Lower leg skin (tissue), 4 donors: ENCODE measurements at regions not wholly inside any gene's neighbourhood (a gene's known extent, or its start where the extent isn't known, plus 50 kb on each side); places are given as distances from the start of the nearest gene placed in this dataset.
"Not testable (repeated sequence)": the region's sequence is repeated elsewhere in the genome, so short reads cannot be mapped to it uniquely, and the experiment has no call there.

ENCODE experiments used
- DNase-seq, 2 donors: peaks; one replicate each; pipeline ENCODE4 v3.0.0-alpha.2; 2019; ENCODE audit warnings: low spot score in 2 of 2
- H3K4me3 ChIP-seq: fragments of 200-600 bp; sonication (generic); 2 replicates; pipeline ENCODE4 v1.5.1; 2017; ENCODE audit warnings: mild to moderate bottlenecking, low read depth; ENCODE audit not compliant: poor library complexity, severe bottlenecking
- POLR2A ChIP-seq, 2 donors: fragments of 450-650 bp; IDR thresholded peaks; one replicate each; pipeline ENCODE4 v1.6.1; 2016 to 2017; ENCODE audit warnings: antibody characterized with exemption in 2 of 2, mild to moderate bottlenecking in 1 of 2, moderate library complexity in 1 of 2
- WGBS, 2 donors: methylation state at CpG; one replicate each; pipeline ENCODE4 v1.1.5; 2018; 5-methylcytosine and 5-hydroxymethylcytosine counted together
- intact Hi-C: fragments of 100-400 bp; cut with DNase I; formaldehyde crosslinking; loops from one replicate; pipeline ENCODE4 v1.15.0; 2023; ENCODE audit warnings: low total_unique reads
- TF ChIP-seq, protein P1 (sequence below), 3 donors: fragments of 450-650 bp; IDR thresholded peaks; one replicate each; pipeline ENCODE4 v1.5.1; 2016; ENCODE audit warnings: antibody characterized with exemption in 3 of 3, mild to moderate bottlenecking in 3 of 3, moderate library complexity in 2 of 3

DNA sequence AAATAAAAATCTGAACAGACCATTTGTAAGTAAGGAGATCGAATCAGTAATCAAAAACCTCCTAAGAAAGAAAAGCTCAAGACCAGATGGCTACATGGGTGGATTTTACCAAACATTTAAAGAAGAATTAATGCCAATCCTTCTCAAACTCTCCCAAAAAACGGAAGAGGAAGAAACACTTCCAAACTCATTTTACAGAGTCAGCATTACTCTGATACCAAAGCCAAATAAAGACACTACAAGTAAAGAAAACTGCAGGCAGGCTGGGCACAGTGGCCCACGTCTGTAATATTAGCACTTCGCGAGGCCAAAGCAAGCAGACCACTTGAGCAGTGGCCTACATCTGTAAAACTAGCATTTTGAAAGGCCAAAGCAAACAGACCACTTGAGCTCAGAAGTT, 159.8 kb downstream of the DPY19L2 start:
- 80 to 83% methylated on average over 5 of the region's 5 CpGs for WGBS, 2 donors
- intact Hi-C loops, result no loop called here
- TF ChIP-seq POLR2A (IDR thresholded peaks at IDR 0.05), result no peak
- TF ChIP-seq, protein P1, sequence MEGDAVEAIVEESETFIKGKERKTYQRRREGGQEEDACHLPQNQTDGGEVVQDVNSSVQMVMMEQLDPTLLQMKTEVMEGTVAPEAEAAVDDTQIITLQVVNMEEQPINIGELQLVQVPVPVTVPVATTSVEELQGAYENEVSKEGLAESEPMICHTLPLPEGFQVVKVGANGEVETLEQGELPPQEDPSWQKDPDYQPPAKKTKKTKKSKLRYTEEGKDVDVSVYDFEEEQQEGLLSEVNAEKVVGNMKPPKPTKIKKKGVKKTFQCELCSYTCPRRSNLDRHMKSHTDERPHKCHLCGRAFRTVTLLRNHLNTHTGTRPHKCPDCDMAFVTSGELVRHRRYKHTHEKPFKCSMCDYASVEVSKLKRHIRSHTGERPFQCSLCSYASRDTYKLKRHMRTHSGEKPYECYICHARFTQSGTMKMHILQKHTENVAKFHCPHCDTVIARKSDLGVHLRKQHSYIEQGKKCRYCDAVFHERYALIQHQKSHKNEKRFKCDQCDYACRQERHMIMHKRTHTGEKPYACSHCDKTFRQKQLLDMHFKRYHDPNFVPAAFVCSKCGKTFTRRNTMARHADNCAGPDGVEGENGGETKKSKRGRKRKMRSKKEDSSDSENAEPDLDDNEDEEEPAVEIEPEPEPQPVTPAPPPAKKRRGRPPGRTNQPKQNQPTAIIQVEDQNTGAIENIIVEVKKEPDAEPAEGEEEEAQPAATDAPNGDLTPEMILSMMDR (IDR thresholded peaks at IDR 0.05), result no peak
- H3K4me3 ChIP-seq, result no peak overlapping the region
- DNase-seq, result no peak

DNA sequence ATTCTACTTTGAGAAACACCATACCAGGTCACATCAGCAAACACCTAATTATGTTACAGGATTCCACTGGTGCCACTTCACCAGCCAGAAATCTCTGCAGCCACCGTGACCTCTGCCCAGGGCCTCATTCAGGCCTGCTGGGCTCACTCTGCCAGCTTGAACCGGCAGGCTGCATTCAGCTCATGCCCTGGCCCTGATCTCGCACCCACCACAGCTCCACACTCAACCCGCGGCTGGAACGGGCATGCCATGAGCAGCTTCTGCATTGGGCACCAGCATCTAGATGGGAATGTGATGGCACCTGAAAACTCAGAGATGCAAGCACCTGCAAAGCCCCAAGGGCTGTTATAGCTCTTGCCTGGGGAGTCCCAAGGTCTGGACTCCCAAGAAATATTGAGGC, 168.7 kb downstream of the DPY19L2 start:
- no peak for DNase-seq
- TF ChIP-seq, protein P1 (IDR thresholded peaks at IDR 0.05), result no peak
- TF ChIP-seq POLR2A (IDR thresholded peaks at IDR 0.05), result no peak
- no peak overlapping the region for H3K4me3 ChIP-seq
- WGBS, 2 donors, result 90 to 92% methylated on average over 6 of the region's 6 CpGs
- intact Hi-C loops, result no loop called here

DNA sequence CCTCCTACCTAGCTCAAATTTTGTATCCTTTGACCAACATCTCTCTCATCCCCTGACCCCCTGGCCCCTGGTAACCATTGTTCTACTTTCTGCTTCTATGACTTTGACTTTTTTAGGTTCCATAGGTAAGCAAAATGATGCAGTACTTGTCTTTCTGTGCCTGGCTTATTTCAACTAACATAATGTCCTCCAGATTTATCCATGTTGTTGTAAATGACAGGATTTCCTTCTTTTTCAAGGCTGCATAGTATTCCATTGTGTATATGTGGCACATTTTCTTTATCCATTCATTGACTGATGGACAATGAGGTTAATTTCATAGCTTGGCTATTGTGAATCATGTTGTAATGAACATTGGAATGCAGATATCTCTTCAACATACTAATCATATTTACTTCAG, 170.1 kb downstream of the DPY19L2 start:
- H3K4me3 ChIP-seq, result no peak overlapping the region
- no peak for TF ChIP-seq POLR2A (IDR thresholded peaks at IDR 0.05)
- intact Hi-C loops, result no loop called here
- no peak for DNase-seq

DNA sequence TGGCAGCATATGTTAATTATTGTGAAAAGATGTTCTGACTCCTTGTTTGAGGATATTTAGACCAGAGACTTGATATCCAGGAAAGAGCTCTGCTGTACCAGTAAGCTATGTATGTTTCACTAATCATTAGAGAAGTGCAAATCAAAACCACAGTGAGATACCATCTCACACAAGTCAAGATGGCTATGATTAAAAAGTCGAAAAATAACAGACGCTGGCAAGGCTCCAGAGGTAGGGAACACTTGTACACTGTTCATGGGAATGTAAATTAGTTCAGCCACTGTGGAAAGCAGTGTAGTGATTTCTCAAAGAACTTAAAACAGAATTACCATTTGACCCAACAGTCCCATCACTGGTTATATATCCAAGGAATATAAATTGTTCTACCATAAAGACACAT, 171.6 kb downstream of the DPY19L2 start:
- 43 to 49% methylated on average over 2 of the region's 2 CpGs for WGBS, 2 donors
- DNase-seq, result no peak
- no peak overlapping the region for H3K4me3 ChIP-seq
- intact Hi-C loops, result no loop called here
- TF ChIP-seq POLR2A (IDR thresholded peaks at IDR 0.05), result no peak
- TF ChIP-seq, protein P1 (IDR thresholded peaks at IDR 0.05), result no peak

DNA sequence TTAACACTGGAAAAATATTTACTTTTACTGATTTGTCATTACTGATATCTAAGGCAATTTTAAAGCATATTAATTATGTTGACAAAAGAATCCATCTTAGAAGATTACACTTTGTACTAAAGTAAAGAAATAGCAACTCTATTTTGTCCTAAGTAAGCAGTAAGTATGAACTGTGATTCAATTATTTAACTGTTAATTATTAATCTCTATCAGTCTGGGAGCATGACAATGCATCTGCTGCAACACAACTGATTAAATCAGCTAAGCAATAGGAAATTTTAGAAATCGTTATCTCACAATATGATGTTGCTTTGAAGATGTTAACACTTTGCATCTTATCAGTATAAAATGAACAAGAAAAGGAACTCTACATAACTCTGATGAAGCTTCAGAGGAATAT, 172.3 kb downstream of the DPY19L2 start:
- H3K4me3 ChIP-seq, result no peak overlapping the region
- 66 to 78% methylated on average over 1 of the region's 1 CpG for WGBS, 2 donors

DNA sequence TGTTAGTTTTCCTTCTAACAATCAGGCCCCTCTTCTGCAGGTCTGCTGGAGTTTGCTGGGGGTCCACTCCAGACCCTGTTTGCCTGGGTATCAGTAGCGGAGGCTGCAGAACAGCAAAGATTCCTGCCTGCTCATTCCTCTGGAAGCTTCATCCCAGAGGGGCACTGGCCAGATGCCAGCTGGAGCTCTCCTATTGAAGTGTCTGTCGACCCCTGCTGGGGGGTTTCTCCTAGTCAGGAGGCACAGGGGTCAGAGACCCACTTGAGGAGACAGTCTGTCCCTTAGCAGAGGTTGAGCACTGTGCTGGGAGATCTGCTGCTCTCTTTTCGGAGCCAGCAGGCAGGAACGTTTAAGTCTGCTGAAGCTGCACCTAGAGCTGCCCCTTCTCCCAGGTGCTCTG, 174.9 kb downstream of the DPY19L2 start:
- WGBS, 2 donors, result 64 to 72% methylated on average over 4 of the region's 4 CpGs
- H3K4me3 ChIP-seq, intact Hi-C loops, DNase-seq: not testable (repeated sequence)

More for the DNA sequence above, 172.3 kb downstream of the DPY19L2 start:
- TF ChIP-seq POLR2A (IDR thresholded peaks at IDR 0.05), result no peak
- TF ChIP-seq, protein P1 (IDR thresholded peaks at IDR 0.05), result no peak
- intact Hi-C loops, result no loop called here
- no peak for DNase-seq

DNA sequence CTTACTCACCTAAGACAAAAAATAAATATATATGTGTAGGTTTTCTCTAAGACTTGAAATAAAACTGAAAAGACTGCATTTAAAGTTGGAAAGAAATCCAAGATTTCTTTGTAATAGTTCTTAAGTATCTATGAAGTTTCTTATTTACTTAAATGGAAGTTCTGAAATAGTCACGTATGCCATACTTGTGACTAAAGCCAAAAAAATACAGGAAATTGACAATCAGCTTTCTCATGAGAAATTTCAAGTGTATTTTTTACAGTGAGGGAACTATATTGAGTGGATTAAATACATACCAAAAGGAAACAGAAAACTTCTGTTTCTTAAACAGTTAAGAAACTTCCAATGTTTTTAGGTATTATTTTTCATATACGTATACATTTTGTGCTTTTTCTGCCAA, 188.1 kb downstream of the DPY19L2 start:
- H3K4me3 ChIP-seq, result no peak overlapping the region
- 53 to 55% methylated on average over 2 of the region's 2 CpGs for WGBS, 2 donors
- intact Hi-C loops, result no loop called here
- TF ChIP-seq, protein P1 (IDR thresholded peaks at IDR 0.05), result no peak
- no peak for TF ChIP-seq POLR2A (IDR thresholded peaks at IDR 0.05)
- no peak for DNase-seq
